ENCODE measurements at regions not wholly inside any gene's neighbourhood (a gene's known extent, or its start where the extent isn't known, plus 50 kb on each side); places are given as distances from the start of the nearest gene placed in this dataset.

GRCh38 chr12:97680751-97681150, 218.1 kb downstream of the RMST start:
- TF ChIP-seq CTCF (conservative IDR thresholded peaks at IDR 0.05 in 1 of 2, IDR thresholded peaks at IDR 0.05 in 1 of 2; ENCODE audit: extremely low read depth in 1 of 2, insufficient read depth in 1 of 2, low read depth in 1 of 2, low read length in 2 of 2) (no peak), EZH2 (IDR thresholded peaks at IDR 0.05; ENCODE audit: borderline replicate concordance, low read length) (no peak)
